ENCODE measurements at regions not wholly inside any gene's neighbourhood (a gene's known extent, or its start where the extent isn't known, plus 50 kb on each side); places are given as distances from the start of the nearest gene placed in this dataset.
"Not testable (repeated sequence)": the region's sequence is repeated elsewhere in the genome, so short reads cannot be mapped to it uniquely, and the experiment has no call there.

- Histone ChIP-seq H3K79me2 (ENCODE audit: low read depth) (no peaks in the 10 kb centered on the region), H3K4me1 (peaks cover 6% of the 10 kb centered on the region), H3K27me3 (no peaks in the 10 kb centered on the region), H3K27ac (no peak overlapping the region), H3K9me3 (ENCODE audit: low read depth) (no peaks in the 10 kb centered on the region), H2AFZ (replicated peaks) (no peak overlapping the region), H3K4me2 (no peak overlapping the region), H3K4me3 (no peak overlapping the region), H3K9ac (no peak overlapping the region), H3F3A (ENCODE audit: low read depth) (no peaks in the 10 kb centered on the region), H4K20me1 (ENCODE audit: low read depth) (no peaks in the 10 kb centered on the region), H3K36me3 (no peaks in the 10 kb centered on the region)
- Mint-ChIP-seq H3K9me3 (no peaks in the 10 kb centered on the region), H3K4me1 (peaks cover 3% of the 10 kb centered on the region), H3K27ac (no peak overlapping the region), H3K36me3 (no peaks in the 10 kb centered on the region), H3K4me3 (no peak overlapping the region), H3K27me3 (ENCODE audit: insufficient read depth, low read depth) (no peaks in the 10 kb centered on the region)
- no peak for DNase-seq (ENCODE audit: low spot score)
- TF ChIP-seq EZH2 (IDR thresholded peaks at IDR 0.05) (no peak), EZH2phosphoT487 (IDR thresholded peaks at IDR 0.05) (no peak), CTCF (IDR thresholded peaks at IDR 0.05) (no peak)
Measured at GRCh38 chr13:90055121-90055520, 1292.4 kb upstream of the MIR17HG start.

GRCh38 chr13:90055760-90056159 lies 1291.7 kb upstream of the MIR17HG start:
- DNase-seq (ENCODE audit: low spot score) = no peak
- Mint-ChIP-seq H3K4me1 (no peaks in the 10 kb centered on the region), H3K9me3 (no peaks in the 10 kb centered on the region), H3K4me3 (no peak overlapping the region), H3K27ac (no peak overlapping the region), H3K36me3 (no peaks in the 10 kb centered on the region), H3K27me3 (ENCODE audit: insufficient read depth, low read depth) (no peaks in the 10 kb centered on the region)
- Histone ChIP-seq H3K4me1 (peaks cover 5% of the 10 kb centered on the region), H3K4me2 (no peak overlapping the region), H3K9me3 (ENCODE audit: low read depth) (no peaks in the 10 kb centered on the region), H3K79me2 (ENCODE audit: low read depth) (no peaks in the 10 kb centered on the region), H3K36me3 (no peaks in the 10 kb centered on the region), H4K20me1 (ENCODE audit: low read depth) (no peaks in the 10 kb centered on the region), H3K9ac (no peak overlapping the region), H3K4me3 (no peak overlapping the region), H3F3A (ENCODE audit: low read depth) (no peaks in the 10 kb centered on the region), H2AFZ (replicated peaks) (no peak overlapping the region), H3K27ac (no peak overlapping the region), H3K27me3 (no peaks in the 10 kb centered on the region)
- TF ChIP-seq EZH2phosphoT487 (IDR thresholded peaks at IDR 0.05) (no peak), CTCF (IDR thresholded peaks at IDR 0.05) (no peak), EZH2 (IDR thresholded peaks at IDR 0.05) (no peak)

- H3K27ac Mint-ChIP-seq; H2AFZ ChIP-seq (replicated peaks); H3K9ac ChIP-seq; H3K27me3 ChIP-seq; H3K4me1 Mint-ChIP-seq; H3F3A ChIP-seq (ENCODE audit: low read depth); DNase-seq (ENCODE audit: low spot score); H3K4me3 Mint-ChIP-seq; H3K4me1 ChIP-seq; H3K36me3 ChIP-seq; H3K79me2 ChIP-seq (ENCODE audit: low read depth); H3K4me3 ChIP-seq; H3K27me3 Mint-ChIP-seq (ENCODE audit: insufficient read depth, low read depth); H3K36me3 Mint-ChIP-seq; H3K9me3 ChIP-seq (ENCODE audit: low read depth); H3K9me3 Mint-ChIP-seq; H4K20me1 ChIP-seq (ENCODE audit: low read depth); H3K27ac ChIP-seq; H3K4me2 ChIP-seq: not testable (repeated sequence)
Measured at GRCh38 chr13:90064226-90064625, 1283.3 kb upstream of the MIR17HG start.

GRCh38 chr13:90068658-90069057 lies 1278.8 kb upstream of the MIR17HG start:
- no peaks in the 10 kb centered on the region for H3K4me1 ChIP-seq
- H3K79me2 ChIP-seq (ENCODE audit: low read depth) = no peaks in the 10 kb centered on the region
- H3K27me3 Mint-ChIP-seq (ENCODE audit: insufficient read depth, low read depth) = no peaks in the 10 kb centered on the region
- peaks cover 2% of the 10 kb centered on the region for H3K36me3 Mint-ChIP-seq
- no peak for DNase-seq (ENCODE audit: low spot score)
- H3K4me3 ChIP-seq = no peak overlapping the region
- peak overlapping the region; percentile 26 for H2AFZ ChIP-seq (replicated peaks)
- peaks cover 4% of the 10 kb centered on the region for H3K9me3 Mint-ChIP-seq
- H3K4me3 Mint-ChIP-seq = no peak overlapping the region
- H4K20me1 ChIP-seq (ENCODE audit: low read depth) = no peaks in the 10 kb centered on the region
- no peaks in the 10 kb centered on the region for H3F3A ChIP-seq (ENCODE audit: low read depth)
- no peak overlapping the region for H3K27ac Mint-ChIP-seq
- no peak overlapping the region for H3K4me2 ChIP-seq
- H3K4me1 Mint-ChIP-seq = no peaks in the 10 kb centered on the region
- TF ChIP-seq EZH2 (IDR thresholded peaks at IDR 0.05) (no peak), EZH2phosphoT487 (IDR thresholded peaks at IDR 0.05) (no peak), CTCF (IDR thresholded peaks at IDR 0.05) (no peak)
- H3K9ac ChIP-seq = no peak overlapping the region
- no peak overlapping the region for H3K27ac ChIP-seq
- no peaks in the 10 kb centered on the region for H3K9me3 ChIP-seq (ENCODE audit: low read depth)
- H3K27me3 ChIP-seq = no peaks in the 10 kb centered on the region
- no peaks in the 10 kb centered on the region for H3K36me3 ChIP-seq

Measured in neural progenitor cell (in vitro differentiated cells).